Stimulated activated CD8-positive, alpha-beta memory T cell treated with anti-CD3 and anti-CD28 coated beads, Interleukin-12 subunit alpha, Interleukin-12 subunit beta, amount 100 ng/mL, for 4 hours (primary cell): ENCODE measurements at regions not wholly inside any gene's neighbourhood (a gene's known extent, or its start where the extent isn't known, plus 50 kb on each side); places are given as distances from the start of the nearest gene placed in this dataset.

Experiments used
- DNase-seq: peaks from one replicate; pipeline ENCODE4 v3.0.0-alpha.2; 2020; ENCODE audit warnings: low read depth

DNA sequence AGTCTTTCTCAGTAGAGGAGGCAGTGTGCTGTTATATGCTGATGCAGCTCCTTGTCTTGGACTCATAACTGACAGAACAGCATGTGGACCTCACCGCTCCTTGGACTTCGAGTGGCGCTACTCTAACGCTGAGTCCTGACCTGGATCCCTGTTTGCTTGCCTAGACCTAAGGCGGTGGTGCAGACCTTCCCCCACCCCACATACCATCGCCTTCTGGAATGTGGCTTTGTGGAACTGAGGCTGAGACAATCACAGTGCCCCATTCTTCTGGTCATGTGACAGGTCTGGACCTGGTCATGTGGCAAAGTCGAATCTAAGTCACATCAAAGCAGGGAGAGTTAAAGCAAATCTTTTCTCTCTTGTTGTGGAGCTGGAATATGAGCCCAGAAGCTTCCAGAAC lies 190.7 kb upstream of the MKI67 start:
- DNase-seq: no peak

DNA sequence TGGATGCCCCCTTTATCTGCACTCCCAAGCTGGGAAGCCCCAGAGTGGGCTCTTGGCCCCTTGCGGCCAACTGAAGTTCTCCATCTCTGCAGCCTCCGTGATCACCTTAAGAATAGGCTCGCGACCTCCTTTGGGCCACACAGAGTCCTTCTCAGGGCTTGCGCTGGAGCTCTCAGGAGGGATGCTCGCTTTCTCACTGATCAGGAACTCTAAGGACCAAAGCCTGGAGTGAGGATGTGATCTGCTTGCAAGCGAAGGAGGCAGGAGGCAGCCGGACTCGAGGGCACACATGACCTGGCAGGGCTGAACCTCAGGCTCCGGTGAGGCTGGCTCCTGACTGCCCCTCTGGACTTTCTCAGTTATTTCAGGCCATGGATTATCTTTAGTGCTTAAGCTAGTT lies 192.1 kb upstream of the MKI67 start:
- no peak for DNase-seq

DNA sequence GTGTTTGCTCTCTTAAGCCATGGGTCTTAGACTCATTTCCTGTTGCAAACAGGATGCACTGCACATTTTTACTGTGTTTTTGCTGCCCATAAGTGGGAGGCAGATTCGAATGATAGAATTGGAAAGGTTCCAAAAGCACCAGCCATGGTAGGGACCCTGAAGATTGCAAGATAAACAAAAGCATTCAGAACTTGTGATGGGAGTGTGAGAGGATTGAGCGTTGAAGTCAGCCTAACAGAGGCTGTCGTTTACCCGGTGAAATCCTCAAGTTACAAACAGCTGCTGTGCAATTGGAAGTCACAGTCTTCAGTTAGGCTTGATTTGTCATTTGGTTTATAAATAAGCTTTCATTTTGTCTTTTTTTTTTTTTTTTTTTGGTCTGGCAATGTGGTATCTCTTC lies 192.7 kb upstream of the MKI67 start:
- no peak for DNase-seq

DNA sequence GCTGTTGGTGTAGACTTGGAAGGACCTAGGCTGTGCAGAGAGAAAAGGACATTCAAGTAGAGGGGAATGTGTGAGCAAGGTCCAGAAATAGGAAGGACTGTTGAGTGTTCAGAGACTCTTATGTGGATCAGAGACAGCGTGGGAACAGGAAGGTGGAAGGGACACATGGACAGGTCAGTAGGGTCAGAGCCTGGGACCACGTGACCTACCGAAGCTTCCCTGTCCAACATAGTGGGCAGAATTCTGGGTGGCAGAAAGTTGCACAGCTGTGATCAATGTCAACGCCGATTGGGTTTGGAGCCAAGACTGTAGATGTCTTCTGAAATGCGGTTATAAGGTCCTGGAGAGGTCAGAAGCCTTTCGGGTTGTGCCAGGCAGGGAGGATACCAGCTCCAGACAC lies 195.9 kb upstream of the MKI67 start:
- no peak for DNase-seq

DNA sequence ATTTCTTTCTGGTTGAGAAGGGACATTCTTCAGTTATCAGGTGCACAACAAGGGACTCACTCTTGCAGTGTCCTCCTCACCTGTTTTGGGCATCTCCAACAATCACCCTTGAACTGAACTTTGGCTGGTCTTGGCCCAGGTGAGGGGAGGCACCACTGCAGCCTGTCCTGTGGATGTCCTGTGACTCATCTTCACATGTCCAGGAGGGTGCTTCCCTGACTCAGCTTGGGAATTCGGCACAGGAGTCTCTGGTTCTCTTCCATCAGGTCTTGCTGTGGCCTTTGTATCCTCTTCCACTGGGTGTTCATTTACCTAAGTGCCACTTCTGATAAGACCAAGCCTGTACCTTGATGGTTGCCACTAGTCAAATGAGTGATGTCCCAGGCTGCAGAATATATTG lies 196.7 kb upstream of the MKI67 start:
- no peak for DNase-seq

DNA sequence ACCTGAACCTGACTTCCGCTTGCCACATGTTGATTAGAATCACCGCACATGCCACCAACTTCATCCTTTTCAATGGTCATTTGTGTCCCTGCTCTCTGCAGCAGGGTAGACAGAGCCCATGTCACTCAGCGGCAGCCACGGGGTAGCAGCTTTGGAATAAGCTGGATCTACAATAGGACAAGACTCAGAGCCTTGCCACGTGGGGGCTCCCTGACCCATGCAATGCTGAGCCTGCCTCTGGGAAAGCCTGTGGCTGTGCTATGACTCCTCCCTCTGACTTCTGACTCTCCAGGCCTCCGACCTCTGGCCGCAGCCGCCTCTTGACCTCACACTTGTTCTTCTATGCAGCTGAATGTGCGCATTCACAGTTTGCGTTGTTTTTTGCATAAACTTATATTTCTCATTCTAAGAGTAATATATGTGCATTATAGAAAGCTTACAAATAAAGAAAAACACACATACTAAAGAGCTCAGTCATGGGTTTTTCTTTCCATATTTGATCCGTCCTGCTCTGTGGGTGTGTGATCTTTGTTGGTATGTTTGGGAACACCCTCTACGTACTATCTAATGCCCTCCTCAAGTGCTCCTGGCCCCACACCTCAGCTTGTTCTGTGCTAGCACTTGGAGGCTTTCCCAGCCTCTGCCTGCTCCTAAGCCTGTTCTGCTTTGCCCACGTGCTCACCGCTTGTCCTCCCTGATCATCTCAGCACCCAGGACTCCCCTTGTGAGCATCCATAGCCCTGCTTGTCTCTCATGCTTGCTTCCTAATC lies 198.0 kb upstream of the MKI67 start:
- DNase-seq: no peak

DNA sequence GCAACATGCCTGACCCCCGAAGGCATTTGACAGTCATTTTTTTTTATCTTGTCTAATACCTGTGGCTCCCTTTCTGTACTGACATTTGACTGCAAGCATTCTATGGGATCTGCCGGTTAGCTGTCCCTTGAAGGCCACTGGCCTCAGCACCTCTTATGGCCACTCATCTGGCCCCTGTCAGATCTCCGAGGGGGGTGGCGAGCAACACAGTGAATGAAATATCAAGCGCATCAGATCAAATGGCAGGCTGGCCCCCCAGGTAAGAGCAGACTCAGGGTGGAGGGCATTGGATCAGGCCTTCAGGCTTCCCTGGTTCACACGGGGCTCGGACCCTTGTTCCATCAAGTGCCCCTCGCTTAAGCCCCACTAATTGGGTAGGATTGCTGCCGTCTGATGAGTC lies 199.6 kb upstream of the MKI67 start:
- no peak for DNase-seq

DNA sequence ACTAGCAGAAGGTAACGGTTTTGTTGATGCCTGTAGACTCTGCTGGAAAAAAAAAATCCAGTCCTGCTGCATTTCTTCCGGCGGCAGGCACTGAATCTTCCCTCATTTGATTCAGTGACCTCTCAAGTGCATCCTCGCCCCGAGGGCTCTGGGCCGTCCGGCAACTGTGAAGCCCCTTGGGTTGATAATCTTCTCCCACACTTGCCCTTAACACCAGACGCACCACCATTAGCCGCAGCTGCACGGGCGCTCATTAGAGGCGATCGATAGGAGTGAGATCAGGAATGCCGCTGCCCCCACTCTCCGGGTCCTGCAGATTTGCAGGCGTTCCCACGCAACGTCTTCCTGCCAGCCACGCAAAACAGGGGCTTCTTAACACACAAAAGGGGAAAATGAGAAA lies 200.0 kb upstream of the MKI67 start:
- DNase-seq: no peak

DNA sequence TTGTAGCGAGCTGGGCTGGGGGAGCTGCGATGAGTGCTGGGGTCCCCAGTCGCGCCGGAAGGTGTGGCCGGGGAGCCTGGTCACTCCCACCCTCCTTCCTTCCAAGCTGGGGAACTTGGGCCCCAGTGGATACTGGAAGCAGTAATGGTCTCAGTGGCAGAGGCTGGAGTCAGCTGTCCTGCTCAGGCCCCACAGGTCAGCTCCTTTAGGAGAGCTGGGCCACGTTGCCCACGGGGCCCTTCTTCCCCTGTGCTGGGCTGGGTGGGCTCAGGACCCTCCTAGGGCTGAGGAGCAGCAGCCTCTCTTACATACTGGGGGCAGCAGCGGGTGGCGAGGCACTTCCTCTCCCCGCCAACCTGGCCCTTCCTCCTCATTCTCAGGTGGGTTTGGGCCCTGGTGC lies 200.6 kb upstream of the MKI67 start:
- no peak for DNase-seq

DNA sequence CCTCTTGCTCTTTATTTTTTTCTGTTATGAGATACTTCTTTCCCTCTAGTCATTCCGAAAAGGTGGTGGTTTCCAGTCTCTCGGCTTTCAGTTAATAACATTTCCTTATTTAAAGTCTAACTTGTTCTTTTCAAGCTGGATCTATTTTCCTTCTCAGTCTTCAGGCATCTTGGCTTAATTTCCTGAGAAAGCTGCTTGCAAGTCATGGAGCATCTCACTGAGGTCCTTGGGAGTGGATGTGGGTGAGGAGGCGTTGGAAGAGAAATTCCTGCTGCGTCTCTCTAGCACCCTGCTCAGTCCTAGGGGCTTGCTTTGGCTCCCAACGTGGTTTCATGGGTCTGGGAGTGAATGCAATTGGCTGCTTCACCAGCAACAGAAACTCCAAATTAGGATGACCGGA lies 210.2 kb upstream of the MKI67 start:
- no peak for DNase-seq

DNA sequence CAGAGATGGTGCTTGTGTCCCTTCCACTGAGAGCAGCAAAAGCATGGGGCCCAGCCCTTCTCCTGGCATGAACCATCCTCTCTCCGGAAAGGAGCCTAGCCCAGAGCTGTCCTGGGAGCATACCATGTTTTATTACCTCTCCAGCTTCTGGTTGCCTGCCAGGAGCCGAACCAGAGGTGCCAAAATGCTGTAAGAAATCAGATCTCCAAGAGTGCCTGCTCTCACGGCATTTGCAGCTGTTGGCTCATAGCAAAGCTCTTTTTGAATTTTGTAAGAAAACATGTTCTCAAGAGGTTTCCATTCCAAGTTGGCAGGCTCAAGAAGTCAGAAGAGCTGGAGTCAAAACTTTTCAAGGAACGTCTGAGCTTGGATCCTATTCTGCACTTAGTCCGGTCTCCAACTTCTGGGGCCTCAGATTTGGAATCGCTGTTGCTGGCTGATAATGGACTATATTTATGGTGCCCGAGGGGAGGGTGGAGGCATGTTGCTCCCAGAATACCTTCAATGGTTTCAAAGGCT lies 211.7 kb upstream of the MKI67 start:
- no peak for DNase-seq

DNA sequence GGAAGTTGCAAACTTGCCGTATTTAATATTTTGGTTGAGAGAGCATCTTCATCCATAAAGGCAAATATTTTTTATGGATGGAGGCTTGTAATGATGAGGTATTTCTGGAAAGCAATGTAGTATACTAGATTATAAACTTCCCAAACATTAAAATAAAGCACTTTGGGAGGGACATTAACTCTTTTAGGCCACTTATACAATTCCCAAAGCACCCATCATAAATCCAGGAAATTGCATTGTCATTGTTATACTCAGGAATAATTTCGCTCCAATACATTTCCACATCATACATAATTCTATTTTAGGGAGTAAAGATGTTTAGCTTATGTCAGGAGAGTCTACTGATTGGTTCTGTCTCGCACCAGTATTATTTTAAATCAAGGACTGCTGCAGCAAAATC lies 212.7 kb upstream of the MKI67 start:
- no peak for DNase-seq

DNA sequence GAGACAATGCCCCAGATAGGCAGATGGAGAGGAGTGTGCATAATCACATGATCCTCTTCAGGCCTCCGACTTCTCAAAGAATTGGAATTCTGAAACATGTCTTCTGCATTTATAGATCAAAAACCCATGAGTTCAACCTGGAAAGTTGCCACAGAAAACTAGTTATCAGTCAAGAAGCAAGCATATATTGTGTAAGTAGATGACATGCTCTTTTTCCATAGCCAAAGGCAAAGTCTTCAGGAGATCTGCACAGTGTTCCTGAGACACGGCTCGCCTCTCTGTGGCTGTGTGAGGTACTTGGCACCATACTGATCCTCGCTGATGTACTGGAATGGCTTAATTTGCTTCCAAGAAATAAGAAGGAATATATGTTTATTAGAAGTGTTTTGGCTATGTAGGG lies 213.5 kb upstream of the MKI67 start:
- no peak for DNase-seq

DNA sequence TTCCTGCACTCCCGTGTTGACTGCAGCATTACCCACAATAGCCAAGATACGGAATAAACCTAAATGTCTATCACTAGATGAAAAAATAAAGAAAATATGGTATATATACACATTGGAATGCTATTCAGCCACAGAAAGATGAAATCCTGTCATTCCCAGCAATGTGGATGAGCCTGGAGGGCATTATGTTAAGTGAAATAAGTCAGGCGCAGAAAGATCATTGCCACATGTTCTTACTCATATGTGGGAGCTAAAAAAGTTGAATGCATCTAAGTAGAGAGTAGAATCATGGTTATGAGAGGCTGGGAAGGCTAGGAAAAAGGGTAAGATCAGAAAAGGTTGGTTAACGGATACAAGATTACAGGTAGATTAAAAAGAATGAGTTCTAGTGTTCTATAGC lies 219.1 kb upstream of the MKI67 start:
- DNase-seq: no peak

DNA sequence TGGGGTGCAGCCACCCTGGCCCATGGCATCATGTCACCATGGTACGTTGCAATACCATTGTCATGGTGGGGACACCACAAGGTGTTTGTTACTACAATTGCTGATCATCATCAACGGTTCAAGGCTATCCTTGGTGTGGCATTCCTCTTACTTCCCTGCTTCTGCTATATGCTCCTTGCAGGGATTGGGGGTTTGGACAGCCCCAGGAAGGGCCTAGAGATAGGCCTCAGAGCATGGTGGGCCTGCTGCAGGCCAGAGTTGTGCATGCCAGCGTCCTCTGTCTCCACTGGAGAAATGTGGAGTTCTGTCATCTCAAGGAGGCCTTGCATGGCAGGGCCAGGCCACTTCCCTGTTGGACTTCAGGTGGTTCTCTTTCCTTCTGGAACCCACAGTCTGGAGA lies 234.6 kb upstream of the MKI67 start:
- no peak for DNase-seq

DNA sequence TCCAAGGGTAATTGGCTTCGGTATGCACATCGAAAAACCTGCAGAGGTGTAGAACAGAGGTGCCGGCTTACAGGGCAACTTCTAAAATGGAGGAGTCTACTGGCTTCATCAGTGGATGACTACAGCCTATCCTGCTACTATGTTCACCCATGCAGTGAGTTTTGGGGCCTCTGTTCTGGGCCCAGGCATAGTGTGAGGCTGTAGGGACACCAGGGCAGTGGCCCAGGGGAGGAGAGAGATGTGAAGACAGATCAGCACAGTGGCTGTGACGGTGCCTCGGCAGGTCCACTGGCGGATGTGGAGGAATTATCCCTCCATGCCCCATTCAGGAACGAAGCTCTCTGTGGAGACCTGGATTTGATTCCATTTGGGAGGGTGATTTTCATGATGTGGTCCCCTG lies 235.3 kb upstream of the MKI67 start:
- DNase-seq: no peak

DNA sequence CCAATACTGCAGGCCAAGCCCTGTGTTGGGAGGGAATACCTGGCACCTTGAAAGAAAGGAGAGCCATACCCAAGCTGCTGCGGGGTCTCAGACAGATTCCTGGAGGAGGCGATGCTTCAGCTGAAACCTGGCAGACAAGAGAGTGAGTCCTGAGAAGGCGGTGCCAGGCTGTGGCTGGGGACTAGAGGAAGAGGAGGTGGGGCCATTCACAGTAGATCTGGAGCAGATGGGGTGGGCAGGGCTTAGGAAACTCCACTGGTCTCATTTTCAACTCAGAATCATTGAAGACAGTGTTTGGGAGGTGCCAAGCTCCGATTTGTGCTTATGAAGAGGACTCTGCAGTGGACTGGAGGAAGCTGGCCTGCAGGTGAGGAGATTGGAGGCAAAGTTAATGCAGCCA lies 236.3 kb upstream of the MKI67 start:
- DNase-seq: no peak

DNA sequence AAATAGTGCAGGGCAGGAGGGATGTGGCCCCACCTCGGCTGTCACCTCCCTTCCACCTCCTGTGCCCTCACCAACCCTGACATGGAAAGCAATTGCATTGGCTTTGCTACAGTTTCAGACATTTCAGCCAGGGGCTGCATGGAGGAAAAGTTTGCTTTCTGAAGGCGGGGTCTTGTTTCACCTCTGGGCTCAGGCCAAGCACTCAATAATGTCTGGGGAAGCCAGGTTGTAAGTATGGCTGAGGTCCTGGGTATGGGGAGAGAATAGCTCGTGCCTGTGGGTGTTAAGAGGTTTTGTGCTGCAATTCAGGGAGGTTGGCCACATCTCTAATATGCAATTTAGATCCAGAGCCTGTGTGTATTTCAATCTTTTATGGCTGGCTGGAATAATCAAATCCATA lies 238.4 kb upstream of the MKI67 start:
- DNase-seq: no peak

DNA sequence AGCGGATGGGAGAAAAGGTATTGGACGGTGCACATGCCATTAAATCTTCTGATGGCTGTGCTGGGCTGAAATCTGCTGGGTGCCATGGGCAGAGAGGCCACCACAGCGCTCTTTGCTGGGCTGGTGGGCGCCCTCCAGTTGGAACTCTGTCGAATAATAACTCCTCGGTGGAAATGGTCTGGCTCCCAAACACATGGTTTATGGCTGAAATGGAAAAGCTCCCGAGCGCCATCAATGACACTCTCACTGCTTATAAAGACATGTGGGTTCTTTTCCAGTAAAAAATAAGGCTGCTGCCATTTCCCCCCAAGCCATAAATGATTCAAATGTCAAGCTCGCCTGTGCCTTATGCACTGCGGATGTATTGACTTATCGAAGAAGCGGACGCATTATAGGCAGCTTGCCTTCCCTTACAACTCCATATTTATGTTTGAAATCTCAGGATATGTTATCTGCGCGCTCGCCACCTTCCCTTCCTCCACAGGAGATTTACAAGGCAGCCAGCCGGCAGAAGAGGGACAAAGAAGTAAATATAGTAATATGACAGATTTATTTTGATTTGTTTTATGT lies 239.0 kb upstream of the MKI67 start:
- DNase-seq: no peak

DNA sequence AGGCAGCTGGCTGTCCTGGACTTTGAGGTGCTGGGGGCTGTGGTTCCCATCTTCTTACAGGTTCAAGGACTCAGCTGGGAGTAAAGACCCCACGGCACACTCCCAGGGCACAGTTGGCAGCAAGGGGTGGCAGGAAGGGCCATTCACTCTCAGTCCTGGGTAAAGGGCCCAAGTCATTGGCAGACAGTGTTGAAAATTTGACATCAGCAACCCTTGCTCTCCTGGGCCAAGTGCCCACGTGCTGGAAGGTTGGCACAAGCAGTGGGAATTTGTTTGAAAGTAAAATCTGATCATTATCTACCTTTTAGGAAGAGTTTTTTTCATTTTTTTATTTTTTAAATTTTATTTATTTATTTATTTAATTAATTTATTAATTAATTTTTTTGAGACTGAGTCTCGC lies 241.6 kb upstream of the MKI67 start:
- no peak for DNase-seq

DNA sequence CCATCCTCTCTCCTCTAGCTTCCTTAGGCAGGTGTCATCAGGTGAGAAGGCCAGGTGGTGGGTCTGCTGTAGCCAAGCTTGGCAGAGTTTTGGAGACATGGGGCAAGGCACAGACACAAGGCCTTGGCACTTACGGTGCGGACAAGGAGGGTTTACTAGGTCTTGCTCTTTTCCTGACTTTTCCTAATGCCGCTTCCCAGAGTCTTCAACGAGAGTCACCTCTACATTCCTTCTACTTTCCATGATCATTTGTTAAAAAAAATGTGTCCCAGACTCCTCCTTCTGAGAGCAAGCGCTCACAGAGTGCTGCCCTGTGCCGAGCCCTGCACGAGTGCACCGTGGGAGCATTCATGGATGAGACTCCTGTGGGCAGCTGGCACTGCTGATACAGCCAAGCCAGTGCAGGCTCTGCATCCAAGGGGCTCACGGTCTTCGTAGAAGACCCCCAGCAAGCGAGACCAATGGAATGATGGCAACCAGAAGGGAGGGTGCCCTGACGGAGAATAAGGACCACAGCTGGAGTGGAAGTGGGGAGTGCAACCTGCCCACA lies 243.0 kb upstream of the MKI67 start:
- no peak for DNase-seq

DNA sequence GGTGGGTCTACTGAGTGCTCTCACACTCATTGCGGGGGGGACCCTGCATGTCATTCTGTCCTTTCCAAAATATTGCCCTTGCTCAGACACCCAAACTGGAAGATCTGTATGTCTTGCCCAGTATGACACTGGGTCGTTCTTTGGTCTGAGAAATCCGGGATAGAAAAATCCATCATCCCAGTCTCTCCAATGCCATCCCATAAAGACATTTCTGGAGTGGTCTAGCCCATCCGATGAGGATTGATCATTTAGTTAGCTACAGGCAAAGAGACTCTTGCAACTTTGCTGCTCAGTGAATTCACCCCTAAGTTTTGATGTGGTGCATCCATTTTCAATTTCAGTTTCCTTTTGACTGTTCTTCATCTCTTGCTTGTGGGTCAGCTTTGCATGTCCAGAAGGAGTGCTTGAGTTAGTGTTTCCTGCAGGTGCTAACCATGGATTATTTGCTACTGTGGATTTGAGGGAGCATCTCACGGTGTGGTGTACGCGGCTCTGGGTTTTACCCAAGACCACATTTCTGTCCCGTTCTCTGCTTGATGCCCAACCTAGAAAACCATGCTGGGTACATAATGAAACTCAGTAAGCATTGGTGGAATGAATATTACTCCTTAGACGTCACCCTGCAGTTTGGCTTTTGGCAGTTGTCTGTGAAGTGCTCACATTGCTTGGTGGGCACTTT lies 247.0 kb upstream of the MKI67 start:
- no peak for DNase-seq

DNA sequence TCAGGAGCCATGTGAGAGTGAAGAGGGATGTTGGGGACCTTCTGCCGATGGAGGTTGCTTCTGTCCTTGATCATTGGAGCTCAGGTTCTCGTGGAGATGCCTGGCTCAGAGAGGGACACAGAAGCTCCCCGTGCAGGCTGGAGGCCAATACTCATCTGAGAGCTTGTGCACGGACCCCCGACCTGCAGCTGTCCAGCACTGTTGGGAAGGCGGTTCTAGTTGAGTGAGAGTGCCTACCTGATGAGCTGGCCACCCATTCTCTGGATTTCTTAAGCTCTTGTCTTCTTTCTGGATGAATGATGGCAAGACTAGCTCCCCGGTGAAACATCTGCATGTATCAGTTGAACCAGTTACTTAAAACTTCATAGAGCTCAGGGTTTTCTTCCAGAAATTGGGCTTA lies 247.6 kb upstream of the MKI67 start:
- no peak for DNase-seq
